ENCODE measurements at regions not wholly inside any gene's neighbourhood (a gene's known extent, or its start where the extent isn't known, plus 50 kb on each side); places are given as distances from the start of the nearest gene placed in this dataset.

- no peaks in the 10 kb centered on the region for H3K27me3 ChIP-seq (ENCODE audit: insufficient read depth, low read depth)
- TF ChIP-seq, protein P1, sequence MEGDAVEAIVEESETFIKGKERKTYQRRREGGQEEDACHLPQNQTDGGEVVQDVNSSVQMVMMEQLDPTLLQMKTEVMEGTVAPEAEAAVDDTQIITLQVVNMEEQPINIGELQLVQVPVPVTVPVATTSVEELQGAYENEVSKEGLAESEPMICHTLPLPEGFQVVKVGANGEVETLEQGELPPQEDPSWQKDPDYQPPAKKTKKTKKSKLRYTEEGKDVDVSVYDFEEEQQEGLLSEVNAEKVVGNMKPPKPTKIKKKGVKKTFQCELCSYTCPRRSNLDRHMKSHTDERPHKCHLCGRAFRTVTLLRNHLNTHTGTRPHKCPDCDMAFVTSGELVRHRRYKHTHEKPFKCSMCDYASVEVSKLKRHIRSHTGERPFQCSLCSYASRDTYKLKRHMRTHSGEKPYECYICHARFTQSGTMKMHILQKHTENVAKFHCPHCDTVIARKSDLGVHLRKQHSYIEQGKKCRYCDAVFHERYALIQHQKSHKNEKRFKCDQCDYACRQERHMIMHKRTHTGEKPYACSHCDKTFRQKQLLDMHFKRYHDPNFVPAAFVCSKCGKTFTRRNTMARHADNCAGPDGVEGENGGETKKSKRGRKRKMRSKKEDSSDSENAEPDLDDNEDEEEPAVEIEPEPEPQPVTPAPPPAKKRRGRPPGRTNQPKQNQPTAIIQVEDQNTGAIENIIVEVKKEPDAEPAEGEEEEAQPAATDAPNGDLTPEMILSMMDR (conservative IDR thresholded peaks at IDR 0.05; ENCODE audit: low read depth, low read length) = no peak
- no peaks in the 10 kb centered on the region for H3K79me2 ChIP-seq (ENCODE audit: insufficient read depth, low read depth)
- H3K4me2 ChIP-seq = no peak overlapping the region
- H2AFZ ChIP-seq (ENCODE audit: low read depth) = no peak overlapping the region
- H3K4me3 ChIP-seq (IDR thresholded peaks at IDR 0.05; ENCODE audit: insufficient read depth, low read depth, low read length) = no peak overlapping the region
- H3K36me3 ChIP-seq (ENCODE audit: insufficient read depth) = no peaks in the 10 kb centered on the region
- no peak overlapping the region for H3K27ac ChIP-seq
- no peak overlapping the region for H3K9ac ChIP-seq
- H3K4me1 ChIP-seq (ENCODE audit: low read depth, poor library complexity, severe bottlenecking) = no peaks in the 10 kb centered on the region
- no peaks in the 10 kb centered on the region for H4K20me1 ChIP-seq (ENCODE audit: insufficient read depth)
Observed at GRCh38 chr4:130203571-130203970, 1107.6 kb downstream of the C4orf33 start.

GRCh38 chr4:130210864-130211263, 1114.9 kb downstream of the C4orf33 start:
- H3K9ac ChIP-seq = no peak overlapping the region
- H3K79me2 ChIP-seq (ENCODE audit: insufficient read depth, low read depth) = no peaks in the 10 kb centered on the region
- H3K4me1 ChIP-seq (ENCODE audit: low read depth, poor library complexity, severe bottlenecking) = peaks cover 15% of the 10 kb centered on the region
- no peaks in the 10 kb centered on the region for H3K36me3 ChIP-seq (ENCODE audit: insufficient read depth)
- H2AFZ ChIP-seq (ENCODE audit: low read depth) = no peak overlapping the region
- H4K20me1 ChIP-seq (ENCODE audit: insufficient read depth) = no peaks in the 10 kb centered on the region
- H3K4me2 ChIP-seq = no peak overlapping the region
- H3K27me3 ChIP-seq (ENCODE audit: insufficient read depth, low read depth) = no peaks in the 10 kb centered on the region
- no peak overlapping the region for H3K27ac ChIP-seq
- TF ChIP-seq, protein P1 (conservative IDR thresholded peaks at IDR 0.05; ENCODE audit: low read depth, low read length) = no peak
- H3K4me3 ChIP-seq (IDR thresholded peaks at IDR 0.05; ENCODE audit: insufficient read depth, low read depth, low read length) = no peak overlapping the region

DNA sequence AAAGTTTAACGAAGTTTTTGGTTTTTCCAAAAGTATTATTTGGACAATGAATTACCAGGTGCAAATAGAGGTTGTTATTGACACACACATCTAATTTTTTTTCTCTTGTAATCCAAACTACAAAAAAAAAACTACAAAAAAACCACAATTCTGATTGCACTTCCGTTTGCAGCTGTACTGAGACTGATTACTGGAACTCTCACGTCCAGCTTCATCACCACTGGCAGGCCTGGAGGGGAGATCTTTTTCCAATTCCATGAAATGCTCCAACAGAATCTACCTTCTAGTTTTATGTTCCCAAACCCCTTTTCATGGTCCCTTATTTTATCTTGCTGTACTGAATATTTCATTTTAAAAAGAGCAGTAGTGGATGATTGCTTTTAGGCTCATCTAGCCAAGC, 1118.3 kb downstream of the C4orf33 start:
- Histone ChIP-seq H3K27me3 (ENCODE audit: insufficient read depth, low read depth) (no peaks in the 10 kb centered on the region), H4K20me1 (ENCODE audit: insufficient read depth) (no peaks in the 10 kb centered on the region), H3K79me2 (ENCODE audit: insufficient read depth, low read depth) (no peaks in the 10 kb centered on the region), H3K27ac (no peak overlapping the region), H3K4me1 (ENCODE audit: low read depth, poor library complexity, severe bottlenecking) (peaks cover 15% of the 10 kb centered on the region), H3K9ac (no peak overlapping the region), H3K4me2 (peak overlapping the region; percentile 15; the same call in 1 of the 2 replicates), H3K36me3 (ENCODE audit: insufficient read depth) (no peaks in the 10 kb centered on the region), H3K4me3 (IDR thresholded peaks at IDR 0.05; ENCODE audit: insufficient read depth, low read depth, low read length) (no peak overlapping the region), H2AFZ (ENCODE audit: low read depth) (no peak overlapping the region)
- TF ChIP-seq, protein P1 (conservative IDR thresholded peaks at IDR 0.05; ENCODE audit: low read depth, low read length) = no peak

DNA sequence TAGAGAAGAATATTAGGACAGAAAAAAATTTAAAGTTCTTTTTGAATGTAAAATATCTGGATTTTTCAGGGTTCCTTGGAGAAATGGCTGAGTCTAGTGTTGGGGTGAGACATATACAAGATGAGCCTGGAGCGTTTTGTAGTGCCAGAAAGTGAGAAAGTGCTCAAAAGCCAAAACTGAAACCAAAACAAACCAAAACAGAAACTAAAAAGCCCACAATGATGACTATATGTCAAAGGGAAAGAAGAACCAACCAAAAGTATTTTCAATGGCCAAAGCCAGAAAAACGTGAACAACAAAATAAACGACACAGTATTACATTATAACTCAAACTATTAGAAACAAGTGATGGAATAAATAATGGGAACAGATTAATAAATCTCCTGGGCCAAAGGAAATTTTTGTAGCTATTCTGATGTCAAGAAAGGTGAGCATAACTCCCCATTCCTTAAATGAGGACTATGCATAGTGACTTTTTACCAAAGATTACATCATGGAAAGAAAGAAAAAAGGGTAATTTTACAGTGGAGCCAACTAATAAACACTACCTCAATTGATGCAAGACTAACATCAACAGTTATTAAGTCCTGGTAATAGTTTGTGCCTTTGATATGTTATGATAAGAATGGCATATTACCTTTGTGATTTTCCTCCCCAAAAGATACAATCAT, 1137.6 kb downstream of the C4orf33 start:
- TF ChIP-seq, protein P1 (conservative IDR thresholded peaks at IDR 0.05; ENCODE audit: low read depth, low read length) = no peak

More for the DNA sequence above, 1137.6 kb downstream of the C4orf33 start:
- Histone ChIP-seq H2AFZ (ENCODE audit: low read depth) (no peak overlapping the region), H3K4me3 (IDR thresholded peaks at IDR 0.05; ENCODE audit: insufficient read depth, low read depth, low read length) (no peak overlapping the region), H3K79me2 (ENCODE audit: insufficient read depth, low read depth) (no peaks in the 10 kb centered on the region), H3K36me3 (ENCODE audit: insufficient read depth) (no peaks in the 10 kb centered on the region), H3K9ac (no peak overlapping the region), H3K27ac (no peak overlapping the region), H3K4me2 (peak overlapping the region; percentile 61; the same call in 1 of the 2 replicates), H3K27me3 (ENCODE audit: insufficient read depth, low read depth) (no peaks in the 10 kb centered on the region), H4K20me1 (ENCODE audit: insufficient read depth) (no peaks in the 10 kb centered on the region), H3K4me1 (ENCODE audit: low read depth, poor library complexity, severe bottlenecking) (peaks cover 16% of the 10 kb centered on the region)

Measured in KMS-11 (cell line).